ENCODE measurements at regions not wholly inside any gene's neighbourhood (a gene's known extent, or its start where the extent isn't known, plus 50 kb on each side); places are given as distances from the start of the nearest gene placed in this dataset.

- Histone ChIP-seq H2BK5ac (ENCODE audit: insufficient read length, low read length) (no peak overlapping the region), H2AK5ac (ENCODE audit: insufficient read length, low read length) (no peak overlapping the region), H2BK20ac (ENCODE audit: low read depth, low read length, poor library complexity, severe bottlenecking) (no peak overlapping the region), H4K8ac (replicated peaks; ENCODE audit: insufficient read length, low read depth, low read length) (no peak overlapping the region), H3K23me2 (ENCODE audit: insufficient read length, low read depth, low read length, poor library complexity, severe bottlenecking) (no peaks in the 10 kb centered on the region), H3K4ac (ENCODE audit: low read depth, low read length) (no peak overlapping the region), H3T11ph (ENCODE audit: low read length) (no peak overlapping the region), H3K9ac (ENCODE audit: extremely low read depth, insufficient read length, low read length) (no peak overlapping the region), H3K4me1 (ENCODE audit: insufficient read depth, low read length) (no peaks in the 10 kb centered on the region), H4K91ac (ENCODE audit: insufficient read length, low read depth, low read length) (no peak overlapping the region), H3K18ac (ENCODE audit: insufficient read length, low read depth, low read length) (no peak overlapping the region), H3K27me3 (ENCODE audit: insufficient read depth, low read length) (no peaks in the 10 kb centered on the region; the same call in 1 of the 2 replicates), H3K14ac (ENCODE audit: insufficient read depth, low read length) (no peak overlapping the region), H3K79me2 (ENCODE audit: insufficient read depth, low read length) (no peaks in the 10 kb centered on the region), H3K4me2 (ENCODE audit: insufficient read depth, insufficient read length, low read length) (no peak overlapping the region), H4K20me1 (ENCODE audit: control insufficient read depth, insufficient read depth, insufficient read length) (no peaks in the 10 kb centered on the region), H3K56ac (ENCODE audit: insufficient read length, low read depth, low read length) (no peak overlapping the region), H3K9me3 (ENCODE audit: control insufficient read depth, low read depth, low read length) (no peaks in the 10 kb centered on the region), H2BK12ac (ENCODE audit: insufficient read length, low read depth, low read length) (no peak overlapping the region), H3K79me1 (ENCODE audit: insufficient read depth, low read depth, low read length, poor library complexity, severe bottlenecking) (no peaks in the 10 kb centered on the region), H2AFZ (ENCODE audit: low read length) (no peak overlapping the region), H2BK15ac (ENCODE audit: low read depth, low read length) (no peak overlapping the region), H3K23ac (ENCODE audit: insufficient read length, low read depth, low read length) (no peak overlapping the region), H4K5ac (ENCODE audit: insufficient read length, low read depth, low read length) (no peak overlapping the region), H3K27ac (ENCODE audit: insufficient read length, low read depth, low read length) (no peak overlapping the region), H2BK120ac (ENCODE audit: low read depth, low read length, poor library complexity, severe bottlenecking) (no peak overlapping the region)
- no CpG with 5 or more reads among the region's 5 CpGs for WGBS (ENCODE audit: extremely low coverage, insufficient read length, low lambda C conversion rate)
- Mint-ChIP-seq H3K36me3 (ENCODE audit: insufficient read depth in 1 of 3, low read depth in 3 of 3) (no peaks in the 10 kb centered on the region), H3K9me3 (no peaks in the 10 kb centered on the region; a peak in 1 of 5 replicates), H3K4me1 (peaks cover 7 to 9% of the 10 kb centered on the region in 2 experiments), H3K27ac (no peak overlapping the region; a peak in 1 of 7 replicates), H3K4me3 (no peak overlapping the region), H3K27me3 (ENCODE audit: low read depth) (peaks cover 7% of the 10 kb centered on the region)
- no peak for TF ChIP-seq CTCF (conservative IDR thresholded peaks at IDR 0.05)
- DNase-seq = no peak
Measured at GRCh38 chr10:61821153-61821552, 80.3 kb upstream of the ARID5B start.
